AG10803 (cell line): ENCODE measurements at regions not wholly inside any gene's neighbourhood (a gene's known extent, or its start where the extent isn't known, plus 50 kb on each side); places are given as distances from the start of the nearest gene placed in this dataset.

Experiments used
- DNase-seq: peaks from one replicate; pipeline ENCODE4 v3.0.0; 2010; ENCODE audit warnings: low read depth
- H3K4me3 ChIP-seq: 2 replicates; pipeline ENCODE4 v1.5.1; 2011; ENCODE audit warnings: mild to moderate bottlenecking, low read length, control low read depth
- TF ChIP-seq, protein P1 (sequence below): conservative IDR thresholded peaks from 2 replicates; pipeline ENCODE4 v1.5.1; 2011; ENCODE audit warnings: mild to moderate bottlenecking, low read length, control low read depth, inconsistent platforms

GRCh38 chr22:25369041-25369440 is 149.6 kb downstream of the CRYBB2 start:
- TF ChIP-seq, protein P1, sequence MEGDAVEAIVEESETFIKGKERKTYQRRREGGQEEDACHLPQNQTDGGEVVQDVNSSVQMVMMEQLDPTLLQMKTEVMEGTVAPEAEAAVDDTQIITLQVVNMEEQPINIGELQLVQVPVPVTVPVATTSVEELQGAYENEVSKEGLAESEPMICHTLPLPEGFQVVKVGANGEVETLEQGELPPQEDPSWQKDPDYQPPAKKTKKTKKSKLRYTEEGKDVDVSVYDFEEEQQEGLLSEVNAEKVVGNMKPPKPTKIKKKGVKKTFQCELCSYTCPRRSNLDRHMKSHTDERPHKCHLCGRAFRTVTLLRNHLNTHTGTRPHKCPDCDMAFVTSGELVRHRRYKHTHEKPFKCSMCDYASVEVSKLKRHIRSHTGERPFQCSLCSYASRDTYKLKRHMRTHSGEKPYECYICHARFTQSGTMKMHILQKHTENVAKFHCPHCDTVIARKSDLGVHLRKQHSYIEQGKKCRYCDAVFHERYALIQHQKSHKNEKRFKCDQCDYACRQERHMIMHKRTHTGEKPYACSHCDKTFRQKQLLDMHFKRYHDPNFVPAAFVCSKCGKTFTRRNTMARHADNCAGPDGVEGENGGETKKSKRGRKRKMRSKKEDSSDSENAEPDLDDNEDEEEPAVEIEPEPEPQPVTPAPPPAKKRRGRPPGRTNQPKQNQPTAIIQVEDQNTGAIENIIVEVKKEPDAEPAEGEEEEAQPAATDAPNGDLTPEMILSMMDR, result no peak
- H3K4me3 ChIP-seq, result no peak overlapping the region
- no peak for DNase-seq

DNA sequence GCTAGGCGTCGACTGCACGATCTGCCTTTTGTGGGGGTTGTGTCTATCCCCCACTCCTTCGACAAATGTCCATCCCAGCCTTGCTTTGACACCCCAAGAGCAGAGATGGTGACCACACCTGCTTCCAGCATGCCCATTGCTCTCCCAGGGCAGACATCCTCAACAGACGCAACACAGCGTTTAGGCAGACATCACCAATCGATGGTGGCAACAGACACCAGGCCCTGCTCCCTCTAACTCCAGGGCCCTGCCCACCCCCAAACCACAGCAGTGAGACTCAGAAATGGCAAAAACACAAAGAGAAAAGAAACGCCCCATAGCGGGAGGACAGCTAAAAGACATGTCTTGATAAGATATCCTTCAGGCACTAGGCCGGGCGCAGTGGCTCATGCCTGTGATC is 150.9 kb downstream of the CRYBB2 start:
- no peak for DNase-seq

GRCh38 chr22:25372000-25372595 is 152.7 kb downstream of the CRYBB2 start:
- H3K4me3 ChIP-seq, result no peak overlapping the region
- TF ChIP-seq, protein P1, result no peak
- no peak for DNase-seq

More for the DNA sequence above, 150.9 kb downstream of the CRYBB2 start:
- TF ChIP-seq, protein P1, result no peak
- H3K4me3 ChIP-seq, result no peak overlapping the region

DNA sequence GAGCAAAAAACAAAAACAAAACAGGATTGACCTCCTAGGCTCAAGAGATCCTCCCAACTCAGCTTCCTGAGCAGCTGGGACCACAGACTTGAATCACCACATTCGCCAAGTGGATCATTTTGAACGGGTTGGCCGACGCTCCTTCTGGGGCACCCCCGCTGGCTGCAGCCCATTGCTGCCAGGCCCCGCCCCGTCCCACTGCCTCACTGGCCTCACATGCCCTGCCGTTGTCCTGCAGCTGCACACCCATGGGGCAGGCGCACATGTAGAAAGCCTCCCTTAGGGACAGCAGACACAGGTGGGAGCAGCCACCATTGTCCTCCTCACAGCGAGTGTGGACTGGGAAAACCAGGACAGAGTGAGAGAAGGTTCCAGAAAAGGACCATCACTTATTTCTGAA is 154.5 kb downstream of the CRYBB2 start:
- H3K4me3 ChIP-seq, result no peak overlapping the region
- TF ChIP-seq, protein P1, result no peak
- DNase-seq, result no peak

GRCh38 chr22:25374869-25375268 is 155.4 kb downstream of the CRYBB2 start:
- no peak for DNase-seq
- TF ChIP-seq, protein P1, result no peak
- H3K4me3 ChIP-seq, result no peak overlapping the region

DNA sequence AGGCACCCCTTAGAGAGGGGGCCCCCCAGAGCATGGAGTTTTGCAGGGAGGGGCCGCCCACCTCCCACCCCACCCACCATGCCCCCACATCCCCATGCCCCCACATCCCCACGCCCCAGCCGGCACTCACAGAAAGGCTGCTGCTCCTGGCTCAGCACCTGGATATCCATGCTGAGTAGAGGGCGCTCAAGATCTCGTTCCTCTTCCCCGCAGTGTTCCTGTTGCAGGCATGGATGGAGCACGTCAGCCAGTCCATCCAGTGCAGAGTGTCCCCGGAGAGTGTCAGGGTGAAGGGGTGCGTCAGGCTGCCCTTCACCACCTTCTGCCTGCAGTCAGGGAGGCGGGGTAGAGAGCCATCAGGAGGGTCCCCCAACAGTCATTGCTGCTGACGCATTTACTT is 156.2 kb downstream of the CRYBB2 start:
- no peak for DNase-seq
- TF ChIP-seq, protein P1, result no peak
- H3K4me3 ChIP-seq, result no peak overlapping the region

GRCh38 chr22:25377699-25378098 is 158.3 kb downstream of the CRYBB2 start:
- DNase-seq, result no peak
- H3K4me3 ChIP-seq, result no peak overlapping the region
- TF ChIP-seq, protein P1, result no peak
